ENCODE measurements at regions not wholly inside any gene's neighbourhood (a gene's known extent, or its start where the extent isn't known, plus 50 kb on each side); places are given as distances from the start of the nearest gene placed in this dataset.
"Not testable (repeated sequence)": the region's sequence is repeated elsewhere in the genome, so short reads cannot be mapped to it uniquely, and the experiment has no call there.

GRCh38 chr5:87579678-87580077 lies 166.9 kb upstream of the CCNH start:
- TF ChIP-seq, protein P1, sequence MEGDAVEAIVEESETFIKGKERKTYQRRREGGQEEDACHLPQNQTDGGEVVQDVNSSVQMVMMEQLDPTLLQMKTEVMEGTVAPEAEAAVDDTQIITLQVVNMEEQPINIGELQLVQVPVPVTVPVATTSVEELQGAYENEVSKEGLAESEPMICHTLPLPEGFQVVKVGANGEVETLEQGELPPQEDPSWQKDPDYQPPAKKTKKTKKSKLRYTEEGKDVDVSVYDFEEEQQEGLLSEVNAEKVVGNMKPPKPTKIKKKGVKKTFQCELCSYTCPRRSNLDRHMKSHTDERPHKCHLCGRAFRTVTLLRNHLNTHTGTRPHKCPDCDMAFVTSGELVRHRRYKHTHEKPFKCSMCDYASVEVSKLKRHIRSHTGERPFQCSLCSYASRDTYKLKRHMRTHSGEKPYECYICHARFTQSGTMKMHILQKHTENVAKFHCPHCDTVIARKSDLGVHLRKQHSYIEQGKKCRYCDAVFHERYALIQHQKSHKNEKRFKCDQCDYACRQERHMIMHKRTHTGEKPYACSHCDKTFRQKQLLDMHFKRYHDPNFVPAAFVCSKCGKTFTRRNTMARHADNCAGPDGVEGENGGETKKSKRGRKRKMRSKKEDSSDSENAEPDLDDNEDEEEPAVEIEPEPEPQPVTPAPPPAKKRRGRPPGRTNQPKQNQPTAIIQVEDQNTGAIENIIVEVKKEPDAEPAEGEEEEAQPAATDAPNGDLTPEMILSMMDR (IDR thresholded peaks at IDR 0.05; ENCODE audit: borderline replicate concordance, insufficient read depth, low read depth, low read length): no peak
- H3K4me3 ChIP-seq (ENCODE audit: low read depth, low read length): no peak overlapping the region

GRCh38 chr5:87576867-87577266 lies 164.1 kb upstream of the CCNH start:
- no peak overlapping the region for H3K4me3 ChIP-seq (ENCODE audit: low read depth, low read length)
- TF ChIP-seq, protein P1 (IDR thresholded peaks at IDR 0.05; ENCODE audit: borderline replicate concordance, insufficient read depth, low read depth, low read length): no peak

DNA sequence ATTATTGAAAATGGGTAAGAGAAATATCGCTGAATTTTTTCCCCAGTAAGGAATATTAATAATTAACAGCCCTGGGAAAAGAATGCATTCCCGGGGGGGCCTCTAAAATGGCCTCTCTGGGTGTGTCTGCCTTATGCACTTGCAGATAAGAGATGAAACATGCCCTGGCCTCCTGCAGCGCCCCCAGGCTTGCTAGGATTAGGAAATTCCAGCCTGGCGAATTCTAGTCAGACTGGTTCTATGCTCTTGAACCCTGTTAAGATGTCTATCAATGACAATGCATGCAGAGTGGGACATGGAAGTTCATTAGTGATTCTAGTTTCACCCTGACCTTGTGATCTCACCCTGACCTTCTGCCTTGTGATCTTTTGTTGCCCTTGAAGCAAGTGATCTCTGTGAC lies 163.6 kb upstream of the CCNH start:
- H3K4me3 ChIP-seq (ENCODE audit: low read depth, low read length): not testable (repeated sequence)

- TF ChIP-seq, protein P1 (IDR thresholded peaks at IDR 0.05; ENCODE audit: borderline replicate concordance, insufficient read depth, low read depth, low read length): no peak
- H3K4me3 ChIP-seq (ENCODE audit: low read depth, low read length): no peak overlapping the region
Measured at GRCh38 chr5:87574106-87574505, 161.4 kb upstream of the CCNH start.

- no peak overlapping the region for H3K4me3 ChIP-seq (ENCODE audit: low read depth, low read length)
- TF ChIP-seq, protein P1 (IDR thresholded peaks at IDR 0.05; ENCODE audit: borderline replicate concordance, insufficient read depth, low read depth, low read length): no peak
Measured at GRCh38 chr5:87572611-87573010, 159.9 kb upstream of the CCNH start.

- no peak overlapping the region for H3K4me3 ChIP-seq (ENCODE audit: low read depth, low read length)
- TF ChIP-seq, protein P1 (IDR thresholded peaks at IDR 0.05; ENCODE audit: borderline replicate concordance, insufficient read depth, low read depth, low read length): no peak
Measured at GRCh38 chr5:87572090-87572489, 159.4 kb upstream of the CCNH start.

DNA sequence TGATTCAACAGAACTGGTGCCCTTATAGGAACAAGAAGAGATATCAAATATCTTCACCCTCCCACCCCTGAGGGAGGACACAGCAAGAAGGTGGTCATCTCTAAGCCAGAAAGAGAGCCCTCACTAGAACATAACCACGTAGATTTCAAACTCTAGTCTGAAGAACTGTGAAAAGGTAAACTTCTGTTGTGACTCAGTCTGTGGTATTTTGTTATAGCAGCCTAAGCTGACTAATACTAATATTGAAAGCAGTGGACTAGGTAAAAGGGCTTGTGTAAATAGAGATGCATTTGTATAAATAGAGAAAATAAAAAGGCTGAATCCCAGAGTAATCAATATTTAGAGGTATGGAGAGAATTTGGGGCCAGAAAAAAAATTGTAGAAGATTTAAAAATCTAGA lies 157.6 kb upstream of the CCNH start:
- no peak overlapping the region for H3K4me3 ChIP-seq (ENCODE audit: low read depth, low read length)
- TF ChIP-seq, protein P1 (IDR thresholded peaks at IDR 0.05; ENCODE audit: borderline replicate concordance, insufficient read depth, low read depth, low read length): no peak

- TF ChIP-seq, protein P1 (IDR thresholded peaks at IDR 0.05; ENCODE audit: borderline replicate concordance, insufficient read depth, low read depth, low read length): no peak
- no peak overlapping the region for H3K4me3 ChIP-seq (ENCODE audit: low read depth, low read length)
Measured at GRCh38 chr5:87562068-87562467, 149.3 kb upstream of the CCNH start.
